ENCODE measurements at regions not wholly inside any gene's neighbourhood (a gene's known extent, or its start where the extent isn't known, plus 50 kb on each side); places are given as distances from the start of the nearest gene placed in this dataset.

- no peak overlapping the region for H3K4me3 ChIP-seq
These were observed 254.4 kb upstream of the FAT4 start for GRCh38 chr4:125060376-125060775.

GRCh38 chr4:125049711-125050110 lies 265.0 kb upstream of the FAT4 start:
- Histone ChIP-seq H3K4me1 (no peaks in the 10 kb centered on the region), H3K27ac (no peak overlapping the region), H3K4me3 (no peak overlapping the region), H3K9me3 (no peaks in the 10 kb centered on the region), H3K27me3 (no peaks in the 10 kb centered on the region), H3K36me3 (no peaks in the 10 kb centered on the region)
- TF ChIP-seq POLR2A (IDR thresholded peaks at IDR 0.05) (no peak), CTCF (IDR thresholded peaks at IDR 0.05) (no peak)
- DNase-seq: no peak

More at GRCh38 chr4:125060376-125060775, 254.4 kb upstream of the FAT4 start:
- H3K27ac ChIP-seq: no peak overlapping the region
- H3K9me3 ChIP-seq: no peaks in the 10 kb centered on the region
- no peaks in the 10 kb centered on the region for H3K27me3 ChIP-seq
- no peaks in the 10 kb centered on the region for H3K4me1 ChIP-seq
- DNase-seq: no peak
- H3K36me3 ChIP-seq: no peaks in the 10 kb centered on the region
- TF ChIP-seq CTCF (IDR thresholded peaks at IDR 0.05) (no peak), POLR2A (IDR thresholded peaks at IDR 0.05) (no peak)

GRCh38 chr4:125045311-125045710 lies 269.4 kb upstream of the FAT4 start:
- no peak overlapping the region for H3K27ac ChIP-seq
- H3K4me1 ChIP-seq: no peaks in the 10 kb centered on the region
- H3K27me3 ChIP-seq: no peaks in the 10 kb centered on the region
- no peaks in the 10 kb centered on the region for H3K36me3 ChIP-seq
- no peak overlapping the region for H3K4me3 ChIP-seq
- no peak for TF ChIP-seq CTCF (IDR thresholded peaks at IDR 0.05)
- TF ChIP-seq POLR2A (IDR thresholded peaks at IDR 0.05): no peak
- DNase-seq: no peak
- no peaks in the 10 kb centered on the region for H3K9me3 ChIP-seq

- H3K9me3 ChIP-seq: no peaks in the 10 kb centered on the region
- H3K27me3 ChIP-seq: no peaks in the 10 kb centered on the region
- H3K27ac ChIP-seq: no peak overlapping the region
- H3K4me1 ChIP-seq: no peaks in the 10 kb centered on the region
- TF ChIP-seq POLR2A (IDR thresholded peaks at IDR 0.05) (no peak), CTCF (IDR thresholded peaks at IDR 0.05) (no peak)
- H3K36me3 ChIP-seq: no peaks in the 10 kb centered on the region
- H3K4me3 ChIP-seq: no peak overlapping the region
- no peak for DNase-seq
These were observed 269.9 kb upstream of the FAT4 start for GRCh38 chr4:125044886-125045285.

GRCh38 chr4:125043486-125043885 lies 271.3 kb upstream of the FAT4 start:
- no peaks in the 10 kb centered on the region for H3K36me3 ChIP-seq
- no peaks in the 10 kb centered on the region for H3K4me1 ChIP-seq
- no peaks in the 10 kb centered on the region for H3K27me3 ChIP-seq
- no peak overlapping the region for H3K4me3 ChIP-seq
- no peak for DNase-seq
- H3K27ac ChIP-seq: no peak overlapping the region
- no peaks in the 10 kb centered on the region for H3K9me3 ChIP-seq
- TF ChIP-seq CTCF (IDR thresholded peaks at IDR 0.05) (no peak), POLR2A (IDR thresholded peaks at IDR 0.05) (no peak)

- H3K27me3 ChIP-seq: no peaks in the 10 kb centered on the region
- TF ChIP-seq POLR2A (IDR thresholded peaks at IDR 0.05) (no peak), CTCF (IDR thresholded peaks at IDR 0.05) (no peak)
- no peak overlapping the region for H3K4me3 ChIP-seq
- no peak overlapping the region for H3K27ac ChIP-seq
- no peaks in the 10 kb centered on the region for H3K9me3 ChIP-seq
- no peaks in the 10 kb centered on the region for H3K4me1 ChIP-seq
- no peak for DNase-seq
- no peaks in the 10 kb centered on the region for H3K36me3 ChIP-seq
These were observed 272.7 kb upstream of the FAT4 start for GRCh38 chr4:125042041-125042440.
